ENCODE measurements at regions not wholly inside any gene's neighbourhood (a gene's known extent, or its start where the extent isn't known, plus 50 kb on each side); places are given as distances from the start of the nearest gene placed in this dataset.

GRCh38 chr13:80515296-80515695 is 174.4 kb upstream of the SPRY2 start:
- TF ChIP-seq CTCF (IDR thresholded peaks at IDR 0.05) (no peak), POLR2A (IDR thresholded peaks at IDR 0.05) (no peak)

Data from upper lobe of left lung (tissue), 4 donors.